K562 (cell line): ENCODE measurements at regions not wholly inside any gene's neighbourhood (a gene's known extent, or its start where the extent isn't known, plus 50 kb on each side); places are given as distances from the start of the nearest gene placed in this dataset.

ENCODE experiments used
- ATAC-seq: fragments of 200-7000 bp; cut with Tn5 transposase; 3 replicates; pipeline ENCODE4 v1.9.1; 2020; ENCODE audit warnings: moderate library complexity
- BruUV-seq: library from RNA; stranded (reverse); fragments of 400-500 nt; replicated peaks from 2 replicates; lab custom pipeline; 2021; lab: Mats Ljungman, UMichigan
- CTCF ChIA-PET: fragments of 300-600 bp; formaldehyde crosslinking; extraction: SDS; loops from one replicate; lab custom pipeline; 2021; ENCODE audit warnings: low intra/inter-chr PET ratio; lab: Yijun Ruan, JAX
- POLR2A ChIA-PET: fragments of 300-600, 350-650 bp; sonication (Branson Sonifier 250); formaldehyde crosslinking; extraction: SDS; loops from one replicate; lab custom pipeline; 2021; ENCODE audit warnings: antibody characterized with exemption, inconsistent platforms; lab: Yijun Ruan, JAX
- DNase-seq, 4 experiments: peaks; one replicate each; pipeline versions ENCODE4 v3.0.0 to v3.0.0-alpha.2; 2011 to 2018; ENCODE audit warnings: low spot score in 3 of 4, mixed read lengths in 3 of 4; ENCODE audit errors: extremely low read depth in 1 of 4
- FAIRE-seq: peaks from 2 replicates; lab custom pipeline; 2011; peaks lifted over from hg19 to GRCh38; lab: Jason Lieb, UNC
- H2AFZ ChIP-seq: 2 replicates; pipeline ENCODE4 v1.6.0; 2011; ENCODE audit warnings: low read depth, low read length, control low read depth, inconsistent platforms
- H3K27ac ChIP-seq: fragments of 200-600 bp; 3 replicates; pipeline ENCODE4 v1.8.0; 2011; ENCODE audit warnings: low read depth, mild to moderate bottlenecking, control low read depth, inconsistent platforms, low read length, moderate library complexity, mixed read lengths; ENCODE audit errors: extremely low read depth
- H3K27me3 ChIP-seq, 2 experiments: fragments of 300-600 bp in 1 of 2; 2 replicates in 1 of 2; 3 replicates in 1 of 2; pipeline versions ENCODE4 v1.6.0 to v1.8.0; 2011; ENCODE audit warnings: inconsistent platforms in 2 of 2, low read length in 2 of 2, mild to moderate bottlenecking in 1 of 2, mixed read lengths in 1 of 2, moderate library complexity in 1 of 2; ENCODE audit not compliant: control insufficient read depth in 2 of 2, insufficient read depth in 2 of 2
- H3K36me3 ChIP-seq: fragments of 300-600 bp; 3 replicates; pipeline ENCODE4 v1.8.0; 2011; ENCODE audit warnings: mild to moderate bottlenecking, low read length, inconsistent platforms; ENCODE audit not compliant: control insufficient read depth, insufficient read depth
- H3K4me1 ChIP-seq, 2 experiments: fragments of 200-600 bp in 1 of 2; replicated peaks in 1 of 2; 2 replicates in 1 of 2; 3 replicates in 1 of 2; pipeline versions ENCODE4 v1.5.1 to v1.8.0; 2011; ENCODE audit warnings: inconsistent platforms in 2 of 2, low read length in 2 of 2, mild to moderate bottlenecking in 1 of 2, mixed read lengths in 1 of 2, moderate library complexity in 1 of 2; ENCODE audit not compliant: control insufficient read depth in 2 of 2, insufficient read depth in 2 of 2
- H3K4me2 ChIP-seq: 2 replicates; pipeline ENCODE4 v1.6.1; 2011; ENCODE audit warnings: low read length, control low read depth, inconsistent platforms, mixed read lengths; ENCODE audit not compliant: insufficient read depth
- H3K4me3 ChIP-seq: fragments of 200-600 bp; sonication (generic), shearing (Covaris generic); 2 replicates; pipeline ENCODE4 v1.5.1; 2016; ENCODE audit warnings: control low read depth, inconsistent platforms
- H3K79me2 ChIP-seq: fragments of 200-600 bp; 3 replicates; pipeline ENCODE4 v1.8.0; 2011; ENCODE audit warnings: low read length, inconsistent platforms; ENCODE audit not compliant: control insufficient read depth, insufficient read depth
- H3K9ac ChIP-seq, 2 experiments: 2 replicates each; pipeline versions ENCODE4 v1.6.0 to v1.6.1; 2011; ENCODE audit warnings: low read depth in 2 of 2, low read length in 2 of 2, control low read depth in 1 of 2, inconsistent platforms in 1 of 2, mild to moderate bottlenecking in 1 of 2, mixed read lengths in 1 of 2; ENCODE audit not compliant: insufficient read depth in 1 of 2
- H3K9me1 ChIP-seq: one replicate; pipeline ENCODE4 v1.6.0; 2011; ENCODE audit warnings: inconsistent platforms, mild to moderate bottlenecking, low read length, moderate library complexity; ENCODE audit not compliant: control insufficient read depth, insufficient read depth
- H3K9me3 ChIP-seq: replicated peaks from 2 replicates; pipeline ENCODE4 v1.5.1; 2011; ENCODE audit warnings: low read depth, low read length, inconsistent platforms; ENCODE audit not compliant: control insufficient read depth, insufficient read depth
- H4K20me1 ChIP-seq: replicated peaks from 2 replicates; pipeline ENCODE4 v1.6.1; 2011; ENCODE audit warnings: low read length, inconsistent platforms, mixed read lengths; ENCODE audit not compliant: control insufficient read depth, insufficient read depth
- CREBBP ChIP-seq: IDR thresholded peaks from one replicate; pipeline ENCODE4 v1.6.1; 2012; ENCODE audit warnings: low read depth, mild to moderate bottlenecking, control low read depth, inconsistent platforms, low read length
- CTCF ChIP-seq, 3 experiments: IDR thresholded peaks in 2 of 3; conservative IDR thresholded peaks in 1 of 3; 2 replicates each; pipeline ENCODE4 v1.5.1; 2011 to 2012; ENCODE audit warnings: low read length in 3 of 3, mild to moderate bottlenecking in 3 of 3, control low read depth in 2 of 3, improper control_type of control experiment in 1 of 3, inconsistent platforms in 1 of 3, low read depth in 1 of 3, mixed read lengths in 1 of 3, moderate library complexity in 1 of 3; ENCODE audit not compliant: insufficient read depth in 2 of 3
- MEIS2 ChIP-seq: fragments of 450-650 bp; IDR thresholded peaks from 2 replicates; pipeline ENCODE4 v1.6.1; 2014; ENCODE audit warnings: mild to moderate bottlenecking; ENCODE audit not compliant: partially characterized antibody
- NFE2 ChIP-seq: IDR thresholded peaks from 2 replicates; pipeline ENCODE4 v1.6.1; 2014; ENCODE audit warnings: antibody characterized with exemption, low read depth
- NFIC ChIP-seq: fragments of 450-650 bp; IDR thresholded peaks from 2 replicates; pipeline ENCODE4 v1.6.1; 2017; ENCODE audit warnings: mild to moderate bottlenecking, inconsistent platforms
- NFIX ChIP-seq: fragments of 250-450 bp; sonication (Bioruptor Pico); IDR thresholded peaks from 2 replicates; pipeline ENCODE4 v1.4.0; 2020; ENCODE audit warnings: low read depth, mild to moderate bottlenecking, moderate library complexity
- NONO ChIP-seq, 2 experiments: fragments of 200-400 bp in 1 of 2; fragments of 450-650 bp in 1 of 2; formaldehyde crosslinking in 1 of 2; IDR thresholded peaks; 2 replicates each; pipeline ENCODE4 v1.6.1; 2017; ENCODE audit warnings: low read depth in 2 of 2, mild to moderate bottlenecking in 2 of 2, moderate library complexity in 2 of 2, low read length in 1 of 2
- SAP30 ChIP-seq: fragments of 200-600 bp; sonication (generic); IDR thresholded peaks from 2 replicates; pipeline ENCODE4 v1.6.1; 2012; ENCODE audit warnings: borderline replicate concordance, low read depth, mild to moderate bottlenecking, moderate library complexity, low read length, control low read depth, inconsistent platforms; ENCODE audit not compliant: insufficient read depth, poor library complexity, severe bottlenecking
- WGBS: fragments of 100-300 bp; shearing (Covaris generic); methylation state at CpG from one replicate; pipeline ENCODE4 v1.1.6; 2016; ENCODE audit warnings: low coverage, mixed read lengths; ENCODE audit not compliant: insufficient coverage; ENCODE audit errors: missing lambda C conversion rate; 5-methylcytosine and 5-hydroxymethylcytosine counted together
- in situ Hi-C: fragments of 300-500 bp; cut with MboI; formaldehyde crosslinking; loops from 4 replicates; pipeline ENCODE4 v1.15.0; 2018; ENCODE audit warnings: inconsistent platforms, mixed read lengths
- intact Hi-C: fragments of 100-400 bp; cut with micrococcal nuclease; formaldehyde crosslinking; loops from 2 replicates; pipeline ENCODE4 v1.14.2; 2022

GRCh38 chr12:90854136-90854689 is 100.8 kb downstream of the CCER1 start (continued):
- peak in 2 of 3 experiments; percentile 34 to 42; a peak in 3 of 6 replicates for TF ChIP-seq CTCF (IDR thresholded peaks at IDR 0.05 in 2 of 3, conservative IDR thresholded peaks at IDR 0.05 in 1 of 3; ENCODE audit: insufficient read depth in 2 of 3, low read depth in 1 of 3, low read length in 3 of 3)
- TF ChIP-seq CREBBP: no peak
- no peak for TF ChIP-seq NONO (IDR thresholded peaks at IDR 0.05; ENCODE audit: low read depth in 2 of 2, low read length in 1 of 2)

- Histone ChIP-seq H3K27ac (no peak overlapping the region), H3K4me2 (no peak overlapping the region), H3K27me3 (no peaks in the 10 kb centered on the region), H3K9ac (no peak overlapping the region), H3K9me3 (no peaks in the 10 kb centered on the region), H4K20me1 (no peaks in the 10 kb centered on the region), H3K4me1 (no peaks in the 10 kb centered on the region), H3K79me2 (no peaks in the 10 kb centered on the region), H3K36me3 (no peaks in the 10 kb centered on the region), H3K4me3 (no peak overlapping the region), H3K9me1 (no peaks in the 10 kb centered on the region), H2AFZ (no peak overlapping the region)
- WGBS: 0% methylated on average over 2 of the region's 2 CpGs
- TF ChIP-seq NFIC: peak; percentile 70
- no peak for TF ChIP-seq NFE2
- TF ChIP-seq NFIX (CRISPR knock-in tag): peak; percentile 62; the same call in 1 of the 2 replicates
- no peak for TF ChIP-seq MEIS2
- TF ChIP-seq SAP30: no peak
- CTCF ChIA-PET: no interaction called here
- no TSS peak for BruUV-seq
- DNase-seq (no peak), FAIRE-seq (no peak), ATAC-seq (no peak)
- in situ Hi-C loops (no loop called here), intact Hi-C loops (no loop called here)
- POLR2A ChIA-PET: no interaction called here
These were observed 102.9 kb downstream of the CCER1 start for GRCh38 chr12:90851800-90852718.
